AG04449 (cell line): ENCODE measurements at regions not wholly inside any gene's neighbourhood (a gene's known extent, or its start where the extent isn't known, plus 50 kb on each side); places are given as distances from the start of the nearest gene placed in this dataset.

Experiments
- CTCF ChIA-PET: fragments of 350-600 bp; formaldehyde crosslinking; extraction: SDS; loops from one replicate; lab custom pipeline; 2021; ENCODE audit warnings: antibody characterized with exemption; lab: Yijun Ruan, JAX
- POLR2A ChIA-PET: fragments of 400-600, 350-600 bp; formaldehyde crosslinking; extraction: SDS; loops from one replicate; lab custom pipeline; 2020; ENCODE audit warnings: antibody characterized with exemption, inconsistent platforms; lab: Yijun Ruan, JAX
- DNase-seq: peaks from one replicate; pipeline ENCODE4 v3.0.0-alpha.2; 2010; ENCODE audit warnings: low read depth, low spot score
- H3K4me3 ChIP-seq: 2 replicates; pipeline ENCODE4 v1.5.1; 2011; ENCODE audit warnings: low read depth, mild to moderate bottlenecking, control low read depth, low read length
- TF ChIP-seq, protein P1 (sequence below): IDR thresholded peaks from one replicate; pipeline ENCODE4 v1.5.1; 2011; ENCODE audit warnings: mild to moderate bottlenecking, moderate library complexity, low read length, control low read depth, inconsistent platforms; ENCODE audit not compliant: insufficient read depth; ENCODE audit errors: missing control alignments

DNA sequence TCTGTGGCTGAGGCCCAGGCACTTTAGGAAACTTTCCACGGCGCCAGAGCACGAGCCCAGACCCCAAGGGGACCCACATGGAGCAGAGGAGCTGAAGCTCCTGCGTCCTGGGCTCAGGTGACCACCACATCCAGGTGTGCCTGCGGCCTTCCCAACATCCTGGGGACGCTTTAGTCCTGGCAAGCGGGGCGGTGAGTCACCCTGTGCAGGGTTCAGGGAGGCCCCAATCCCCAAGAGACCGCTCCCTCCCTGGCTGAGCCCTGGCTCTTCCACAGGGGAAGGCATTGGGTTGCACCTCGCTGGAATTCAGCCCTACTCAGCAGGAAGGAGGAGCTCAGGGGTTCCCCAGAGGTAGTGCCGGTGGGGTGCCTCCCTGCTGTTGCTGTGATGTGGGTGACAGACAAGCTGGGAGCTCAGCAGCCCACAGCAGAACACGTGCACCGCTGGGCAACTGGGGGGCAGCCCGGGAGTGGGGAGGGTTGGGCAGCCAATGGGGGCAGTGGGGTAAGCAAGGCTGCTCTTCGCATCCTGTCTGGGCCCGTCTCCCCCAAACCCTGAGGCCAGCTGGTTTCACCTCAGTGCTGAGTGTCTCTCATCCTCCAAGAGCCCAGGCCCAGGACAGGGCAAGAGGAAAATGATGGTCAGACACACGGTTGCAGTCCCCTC lies 802.8 kb downstream of the BRD1 start:
- DNase-seq = no peak
- ChIA-PET CTCF (no interaction called here), POLR2A (no interaction called here)
- TF ChIP-seq, protein P1, sequence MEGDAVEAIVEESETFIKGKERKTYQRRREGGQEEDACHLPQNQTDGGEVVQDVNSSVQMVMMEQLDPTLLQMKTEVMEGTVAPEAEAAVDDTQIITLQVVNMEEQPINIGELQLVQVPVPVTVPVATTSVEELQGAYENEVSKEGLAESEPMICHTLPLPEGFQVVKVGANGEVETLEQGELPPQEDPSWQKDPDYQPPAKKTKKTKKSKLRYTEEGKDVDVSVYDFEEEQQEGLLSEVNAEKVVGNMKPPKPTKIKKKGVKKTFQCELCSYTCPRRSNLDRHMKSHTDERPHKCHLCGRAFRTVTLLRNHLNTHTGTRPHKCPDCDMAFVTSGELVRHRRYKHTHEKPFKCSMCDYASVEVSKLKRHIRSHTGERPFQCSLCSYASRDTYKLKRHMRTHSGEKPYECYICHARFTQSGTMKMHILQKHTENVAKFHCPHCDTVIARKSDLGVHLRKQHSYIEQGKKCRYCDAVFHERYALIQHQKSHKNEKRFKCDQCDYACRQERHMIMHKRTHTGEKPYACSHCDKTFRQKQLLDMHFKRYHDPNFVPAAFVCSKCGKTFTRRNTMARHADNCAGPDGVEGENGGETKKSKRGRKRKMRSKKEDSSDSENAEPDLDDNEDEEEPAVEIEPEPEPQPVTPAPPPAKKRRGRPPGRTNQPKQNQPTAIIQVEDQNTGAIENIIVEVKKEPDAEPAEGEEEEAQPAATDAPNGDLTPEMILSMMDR = no peak
- no peak overlapping the region for H3K4me3 ChIP-seq

DNA sequence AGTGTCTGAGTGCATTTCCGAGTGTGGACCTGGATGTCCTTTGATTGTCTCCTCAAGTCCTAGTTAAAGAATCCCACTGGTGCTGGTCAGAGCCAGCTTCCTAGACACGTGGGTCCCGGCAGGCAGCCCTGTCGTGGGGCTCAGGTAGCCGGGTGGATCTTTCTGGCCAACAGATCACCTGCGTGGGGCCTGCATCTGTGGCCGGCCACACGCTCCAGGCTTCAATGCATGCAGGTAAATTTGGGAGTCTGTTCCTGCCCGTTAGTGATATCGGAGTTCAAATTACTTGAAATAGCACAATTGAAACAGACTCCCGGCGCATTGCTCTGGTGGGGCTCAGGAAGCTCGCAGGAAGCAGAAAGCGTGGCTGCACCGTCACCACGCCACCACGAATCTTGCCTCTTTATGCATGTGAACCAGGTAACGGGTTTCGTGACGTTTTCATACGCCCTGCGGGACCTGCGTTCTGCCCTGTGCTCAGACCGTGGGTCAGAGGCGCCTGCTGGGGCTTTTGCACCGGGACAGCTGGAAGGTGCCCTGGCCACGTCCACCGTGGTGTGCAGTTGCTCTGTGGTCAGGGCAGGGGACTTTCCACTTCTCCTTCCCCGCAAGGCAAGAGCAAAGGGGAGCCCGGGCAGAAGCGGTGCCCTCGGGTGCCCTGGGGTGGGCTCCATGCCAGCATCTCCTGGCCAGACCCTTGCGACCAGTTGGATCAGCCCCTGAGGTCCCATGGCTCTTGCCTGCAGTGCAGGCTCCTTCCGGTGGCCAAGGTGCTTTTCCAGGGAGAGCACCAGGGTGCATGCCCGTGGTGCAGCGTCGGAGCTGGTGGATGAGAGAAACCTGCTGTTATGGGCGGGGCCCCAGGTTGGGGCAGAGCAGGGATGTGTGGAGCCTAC lies 803.5 kb downstream of the BRD1 start:
- H3K4me3 ChIP-seq = no peak overlapping the region
- ChIA-PET CTCF (no interaction called here), POLR2A (no interaction called here)
- TF ChIP-seq, protein P1 = no peak
- DNase-seq = no peak

DNA sequence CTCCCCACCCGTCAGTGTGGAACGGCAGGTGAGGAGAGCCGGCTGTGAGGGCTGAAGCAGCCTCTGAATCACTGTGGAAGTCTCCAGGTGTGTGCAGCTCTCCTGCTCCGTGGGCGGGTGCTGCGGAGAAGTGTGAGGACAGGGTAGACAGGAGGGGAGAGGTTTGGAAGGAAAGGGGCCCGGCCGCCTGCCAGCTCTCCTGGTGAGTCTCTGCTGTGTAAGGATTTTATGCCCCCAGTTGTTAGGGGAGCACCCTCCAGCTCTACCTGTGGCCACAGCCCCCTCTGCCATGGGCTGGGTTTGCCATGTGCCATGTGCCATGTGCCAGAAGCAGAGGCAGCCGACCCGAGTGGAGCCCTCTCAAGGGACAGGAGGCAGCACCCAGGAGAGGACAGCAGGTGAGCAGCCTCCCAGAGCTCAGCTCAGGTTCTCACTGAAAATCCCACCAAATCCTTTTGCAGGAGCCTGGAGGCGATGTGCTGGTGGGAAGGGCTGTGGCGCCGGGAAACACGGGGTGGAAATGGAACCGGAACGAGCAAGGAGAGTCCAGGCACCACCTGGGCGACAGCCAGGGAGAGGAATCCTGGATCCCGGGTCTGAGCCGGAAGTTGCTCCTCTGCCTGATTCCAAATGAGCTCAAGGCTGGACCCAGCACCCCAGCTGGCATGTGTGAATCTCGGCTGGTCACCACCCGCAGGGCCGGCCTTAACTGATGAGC lies 804.4 kb downstream of the BRD1 start:
- POLR2A ChIA-PET = no interaction called here
- no peak overlapping the region for H3K4me3 ChIP-seq
- CTCF ChIA-PET = no interaction called here
- DNase-seq = no peak
- TF ChIP-seq, protein P1 = no peak

DNA sequence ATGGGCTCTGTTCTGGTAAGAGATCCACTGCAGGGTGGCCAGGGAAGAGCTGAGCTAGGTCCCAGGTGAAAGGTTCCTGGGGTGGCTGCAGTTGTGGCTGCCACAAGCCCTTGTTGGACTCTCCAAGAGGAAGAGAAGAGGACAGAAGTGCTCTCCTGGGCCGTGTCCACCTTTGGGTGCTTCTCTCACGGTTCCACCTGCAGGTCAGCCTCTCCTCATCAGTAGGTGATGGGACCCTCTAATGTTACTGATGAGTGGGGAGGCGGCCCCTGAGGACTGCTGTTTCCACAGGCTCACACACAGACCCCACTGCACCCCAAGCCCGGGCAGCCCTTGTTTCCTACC lies 804.9 kb downstream of the BRD1 start:
- ChIA-PET CTCF (no interaction called here), POLR2A (no interaction called here)
- no peak for DNase-seq
- H3K4me3 ChIP-seq = no peak overlapping the region
- TF ChIP-seq, protein P1 = no peak

DNA sequence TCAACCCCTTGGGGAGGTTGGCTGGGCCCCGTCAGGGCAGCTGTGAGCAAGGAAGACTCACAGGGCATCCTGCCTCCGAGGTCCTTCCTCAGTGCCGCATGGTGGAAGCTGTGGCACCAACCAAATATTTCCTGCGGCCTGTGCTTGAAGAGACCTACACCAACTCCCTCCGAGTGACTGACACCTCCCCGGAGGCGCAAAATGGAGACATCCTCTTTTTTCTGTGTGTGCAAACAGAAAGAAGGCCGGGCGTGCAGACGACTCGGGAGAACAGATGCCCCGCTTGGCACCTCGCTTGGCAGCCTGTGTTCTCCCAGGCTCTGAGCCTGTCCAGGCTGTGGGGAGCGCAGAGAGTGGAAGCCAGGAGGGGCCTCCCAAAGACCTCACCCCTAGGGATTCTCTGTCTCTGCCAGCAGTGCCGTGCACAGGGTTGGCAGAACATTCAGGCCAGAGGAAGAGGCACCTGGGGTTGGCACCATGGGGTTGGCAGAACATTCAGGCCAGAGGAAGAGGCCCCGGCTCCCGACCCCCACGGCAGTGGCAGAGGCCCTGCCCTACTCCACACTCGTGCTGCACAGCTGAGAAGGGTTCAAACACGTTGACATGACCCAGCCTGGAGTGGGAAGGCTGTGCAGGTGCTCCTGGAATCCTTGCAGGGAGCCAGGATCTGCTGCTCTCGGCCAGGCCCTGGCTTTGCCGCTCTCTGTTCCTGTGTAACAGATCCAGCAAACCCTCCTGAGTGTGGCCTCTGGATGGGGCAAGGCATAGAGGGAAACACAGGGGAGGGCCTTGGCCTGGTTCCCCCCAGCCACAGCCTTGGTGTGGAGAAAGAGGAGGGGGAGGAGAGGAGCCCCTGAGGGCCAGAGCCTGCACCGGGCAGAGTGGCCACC lies 805.5 kb downstream of the BRD1 start:
- ChIA-PET POLR2A (no interaction called here), CTCF (no interaction called here)
- TF ChIP-seq, protein P1 = no peak
- no peak overlapping the region for H3K4me3 ChIP-seq
- DNase-seq = no peak
